ENCODE measurements at regions not wholly inside any gene's neighbourhood (a gene's known extent, or its start where the extent isn't known, plus 50 kb on each side); places are given as distances from the start of the nearest gene placed in this dataset.
"Not testable (repeated sequence)": the region's sequence is repeated elsewhere in the genome, so short reads cannot be mapped to it uniquely, and the experiment has no call there.

GRCh38 chr5:130955041-130955440, 210.0 kb downstream of the HINT1 start:
- no peak for DNase-seq (ENCODE audit: low read depth)

DNA sequence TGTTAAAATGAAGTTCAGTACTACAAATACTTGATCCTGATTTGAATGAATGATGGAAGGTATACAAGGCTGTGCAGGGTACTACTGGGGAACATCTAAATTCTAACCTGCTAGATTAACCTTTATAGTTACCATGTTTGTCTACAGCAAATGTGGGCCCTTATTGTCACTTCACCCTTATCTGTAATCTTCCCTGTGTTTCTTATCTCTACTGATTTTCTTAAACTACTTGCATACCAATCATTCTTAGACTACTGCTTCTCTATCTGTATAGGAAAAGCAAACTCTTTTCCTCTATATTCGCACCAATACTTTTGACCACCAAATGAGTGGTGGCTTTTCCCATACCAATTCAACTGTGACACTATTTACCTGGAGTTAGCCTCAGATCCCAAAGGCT, 210.7 kb downstream of the HINT1 start:
- DNase-seq (ENCODE audit: low read depth): no peak

GRCh38 chr5:130939059-130939458, 226.0 kb downstream of the HINT1 start:
- no peak for DNase-seq (ENCODE audit: low read depth)

- no peak for DNase-seq (ENCODE audit: low read depth)
Measured at GRCh38 chr5:130937046-130937445, 228.0 kb downstream of the HINT1 start.

- no peak for DNase-seq (ENCODE audit: low read depth)
Measured at GRCh38 chr5:130923543-130924124, 241.4 kb downstream of the HINT1 start.

- no peak for DNase-seq (ENCODE audit: low read depth)
Measured at GRCh38 chr5:130912088-130912487, 253.0 kb downstream of the HINT1 start.

DNA sequence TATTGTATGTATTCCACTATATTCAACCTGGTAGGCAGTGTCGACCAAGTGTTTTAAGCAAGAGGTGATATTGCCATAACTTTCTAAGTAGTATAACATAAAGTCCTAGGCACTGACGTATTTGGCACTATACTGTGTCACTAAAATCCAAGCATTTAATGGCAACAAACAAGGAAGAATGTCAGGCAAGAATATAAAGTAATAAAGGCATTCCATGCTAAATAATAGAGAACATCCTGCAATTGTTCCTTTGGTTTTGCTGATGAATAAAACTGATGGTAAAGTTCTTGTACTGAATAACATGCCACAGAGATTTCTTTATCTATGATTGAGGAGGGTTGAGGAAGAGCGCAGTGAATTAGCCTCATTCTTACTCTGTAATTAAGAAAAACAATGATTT, 256.9 kb downstream of the HINT1 start:
- no peak for DNase-seq (ENCODE audit: low read depth)

DNA sequence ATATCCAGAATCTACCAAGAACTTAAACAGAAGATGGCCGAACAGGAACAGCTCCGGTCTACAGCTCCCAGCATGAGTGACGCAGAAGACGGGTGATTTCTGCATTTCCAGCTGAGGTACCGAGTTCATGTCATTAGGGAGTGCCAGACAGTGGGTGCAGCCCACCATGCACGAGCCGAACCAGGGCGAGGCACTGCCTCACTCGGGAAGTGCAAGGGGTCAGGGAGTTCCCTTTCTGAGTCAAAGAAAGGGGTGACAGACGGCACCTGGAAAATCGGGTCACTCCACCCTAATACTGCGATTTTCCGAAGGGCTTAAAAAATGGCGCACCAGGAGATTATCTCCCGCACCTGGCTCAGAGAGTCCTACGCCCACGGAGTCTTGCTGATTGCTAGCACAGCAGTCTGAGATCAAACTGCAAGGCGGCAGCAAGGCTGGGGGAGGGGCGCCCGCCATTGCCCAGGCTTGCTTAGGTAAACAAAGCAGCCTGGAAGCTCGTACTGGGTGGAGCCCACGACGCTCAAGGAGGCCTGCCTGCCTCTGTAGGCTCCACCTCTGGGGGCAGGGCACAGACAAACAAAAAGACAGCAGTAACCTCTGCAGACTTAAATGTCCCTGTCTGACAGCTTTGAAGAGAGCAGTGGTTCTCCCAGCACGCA, 267.4 kb downstream of the HINT1 start:
- DNase-seq (ENCODE audit: low read depth): not testable (repeated sequence)

GRCh38 chr5:130897181-130897536, 267.9 kb downstream of the HINT1 start:
- not testable (repeated sequence) for DNase-seq (ENCODE audit: low read depth)

GRCh38 chr5:130896636-130897035, 268.4 kb downstream of the HINT1 start:
- no peak for DNase-seq (ENCODE audit: low read depth)

- no peak for DNase-seq (ENCODE audit: low read depth)
Measured at GRCh38 chr5:130893006-130893405, 272.1 kb downstream of the HINT1 start.

- no peak for DNase-seq (ENCODE audit: low read depth)
Measured at GRCh38 chr5:130890610-130891009, 274.4 kb downstream of the HINT1 start.

GRCh38 chr5:130885691-130886090, 279.4 kb downstream of the HINT1 start:
- no peak for DNase-seq (ENCODE audit: low read depth)

GRCh38 chr5:130885027-130885426, 280.0 kb downstream of the HINT1 start:
- no peak for DNase-seq (ENCODE audit: low read depth)

- DNase-seq (ENCODE audit: low read depth): no peak
Measured at GRCh38 chr5:130884023-130884422, 281.0 kb downstream of the HINT1 start.

GRCh38 chr5:130875656-130876055, 289.4 kb downstream of the HINT1 start:
- DNase-seq (ENCODE audit: low read depth): no peak

- no peak for DNase-seq (ENCODE audit: low read depth)
Measured at GRCh38 chr5:130874861-130875417, 290.1 kb downstream of the HINT1 start.

- DNase-seq (ENCODE audit: low read depth): no peak
Measured at GRCh38 chr5:130871346-130872086, 293.5 kb downstream of the HINT1 start.

GRCh38 chr5:130870691-130871090, 294.4 kb downstream of the HINT1 start:
- DNase-seq (ENCODE audit: low read depth): no peak

DNA sequence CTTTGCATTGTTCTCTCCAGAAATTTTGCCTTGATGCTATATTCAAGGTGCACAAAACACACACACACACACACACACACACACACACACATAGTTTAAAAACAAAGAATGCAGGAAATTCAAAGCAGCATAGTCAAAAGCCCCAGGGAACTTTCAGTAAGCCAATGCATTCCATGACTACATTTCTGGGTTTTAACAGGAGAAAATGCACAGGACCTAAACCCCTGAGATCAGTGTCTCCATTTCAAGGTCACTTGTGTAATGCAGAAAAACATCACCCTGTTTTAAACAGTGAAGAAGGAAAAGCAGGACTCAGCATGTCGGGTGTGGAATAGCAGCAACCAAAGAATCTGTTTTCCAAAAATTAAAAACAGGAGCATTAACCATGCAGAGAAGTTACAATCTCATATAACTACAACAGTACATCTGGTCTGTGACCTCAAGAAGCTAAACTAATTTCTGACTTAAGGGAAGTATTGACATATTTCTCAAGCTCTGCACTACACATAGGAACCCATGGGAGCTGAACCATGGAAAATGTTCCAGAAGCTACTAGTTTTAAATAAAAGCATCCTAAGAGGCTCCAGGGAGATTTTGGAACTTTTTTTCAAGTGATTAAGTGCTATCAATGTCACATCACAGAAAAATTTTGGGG, 296.7 kb downstream of the HINT1 start:
- no peak for DNase-seq (ENCODE audit: low read depth)

DNA sequence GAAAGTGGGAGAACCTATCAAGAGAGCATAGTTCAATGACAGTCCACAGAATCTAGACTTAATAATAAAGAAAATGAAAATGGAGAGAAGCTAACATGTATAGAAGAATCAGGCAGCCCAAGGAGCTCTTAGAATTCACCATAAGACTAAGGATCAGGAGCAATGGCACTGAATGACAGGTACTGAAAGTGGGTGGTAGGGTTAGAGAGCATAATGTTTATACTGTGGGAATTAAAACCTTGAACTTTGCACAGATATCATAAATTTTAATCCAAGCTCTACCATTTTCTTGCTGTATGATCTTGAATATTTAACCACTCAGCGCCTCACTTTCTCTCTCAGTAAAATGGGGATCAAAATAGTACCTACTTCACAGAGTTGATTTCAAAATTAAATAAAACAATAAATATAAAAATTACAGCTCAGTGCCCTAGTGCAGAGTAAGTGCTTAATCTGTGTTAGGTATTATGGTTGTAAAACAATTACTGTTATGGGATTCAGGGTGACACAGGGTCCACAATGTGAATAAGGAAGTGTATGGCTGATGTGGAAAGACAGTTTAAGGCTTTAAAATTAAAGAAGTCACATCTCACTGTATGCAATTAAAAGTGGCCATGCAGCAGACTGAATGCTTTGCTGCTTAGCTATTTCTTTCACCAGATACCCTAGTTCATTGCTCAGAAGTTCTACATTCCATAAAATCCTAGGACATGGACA, 319.8 kb downstream of the HINT1 start:
- DNase-seq (ENCODE audit: low read depth): no peak

Measured in activated T-helper 1 cell treated with Interleukin-2 at 50 U/mL for 16 hours (primary cell).